ENCODE measurements at regions not wholly inside any gene's neighbourhood (a gene's known extent, or its start where the extent isn't known, plus 50 kb on each side); places are given as distances from the start of the nearest gene placed in this dataset.

DNA sequence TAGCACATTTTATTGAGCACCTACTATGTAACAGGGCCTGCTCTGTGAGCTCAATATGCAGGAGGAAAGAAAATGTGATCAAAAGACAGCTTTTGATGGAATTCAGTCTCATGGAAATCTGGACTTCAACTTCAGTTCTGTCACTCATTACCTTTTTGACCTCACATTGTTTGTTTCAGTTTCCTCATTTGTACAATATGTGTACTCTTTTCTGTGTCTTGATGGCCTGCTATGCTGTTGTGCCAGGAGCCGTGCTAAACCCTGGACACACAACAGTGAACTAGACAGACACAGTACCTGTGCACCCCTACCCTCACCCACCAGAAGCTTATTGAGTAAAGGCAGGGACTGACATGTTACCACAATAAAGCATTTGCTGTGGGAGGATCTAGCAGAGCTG lies 162.9 kb upstream of the FGGY start:
- no peak for DNase-seq

DNA sequence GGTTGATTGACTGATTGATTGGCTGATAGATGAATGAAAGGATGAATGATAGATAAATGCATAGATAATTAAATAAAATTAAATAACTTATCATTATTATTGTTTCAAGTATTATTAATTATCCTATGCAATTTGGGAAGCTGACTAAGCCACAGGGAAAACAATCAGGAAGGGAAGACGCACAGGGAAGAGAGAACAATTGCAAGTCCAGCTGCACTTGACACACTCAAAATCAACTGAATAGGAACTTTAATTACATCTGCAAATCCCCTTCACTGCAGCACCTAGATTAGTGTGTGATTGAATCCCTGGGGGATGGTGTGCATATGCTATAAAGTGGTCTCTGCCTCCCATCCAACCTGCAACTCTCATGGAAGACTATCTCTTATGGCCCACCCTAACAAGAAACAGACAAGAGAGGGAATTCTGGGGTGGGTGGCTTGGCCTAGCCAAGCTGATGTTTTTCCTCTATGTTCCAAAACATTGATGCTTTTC lies 161.1 kb upstream of the FGGY start:
- no peak for DNase-seq

DNA sequence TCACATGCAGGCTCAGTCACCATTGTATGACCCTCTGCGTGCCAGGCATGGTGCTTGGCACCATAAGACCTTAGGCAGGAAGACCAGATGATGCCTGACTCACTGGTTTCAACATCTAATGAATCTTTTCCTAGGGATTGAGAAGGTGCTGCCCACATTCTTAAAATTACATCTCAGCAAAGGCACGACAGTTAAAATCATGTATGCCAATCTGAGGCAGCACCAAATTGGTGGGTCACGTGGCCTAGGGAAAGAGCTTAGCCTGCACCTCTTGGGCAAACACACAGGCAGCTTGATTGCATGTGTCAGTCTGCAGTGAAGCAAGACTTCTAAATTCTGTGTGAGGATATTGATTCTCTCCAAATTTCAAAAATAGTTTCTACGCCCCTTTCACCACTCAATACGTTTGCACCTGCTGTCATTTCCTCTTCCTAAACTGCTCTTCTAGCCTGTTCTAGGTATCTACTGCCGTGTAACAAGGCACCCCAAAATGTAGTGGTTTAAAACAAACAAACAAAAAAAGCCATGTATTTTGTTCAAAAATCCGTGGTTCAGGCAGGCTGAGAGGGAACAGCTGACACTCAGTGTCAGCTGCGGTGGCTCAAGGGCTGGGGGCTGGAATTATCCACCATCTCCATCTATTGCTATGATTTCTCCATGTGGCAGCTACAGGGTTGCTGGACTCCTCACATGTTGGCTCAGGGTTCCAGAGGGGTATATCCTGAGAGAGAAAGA lies 160.2 kb upstream of the FGGY start:
- no peak for DNase-seq

DNA sequence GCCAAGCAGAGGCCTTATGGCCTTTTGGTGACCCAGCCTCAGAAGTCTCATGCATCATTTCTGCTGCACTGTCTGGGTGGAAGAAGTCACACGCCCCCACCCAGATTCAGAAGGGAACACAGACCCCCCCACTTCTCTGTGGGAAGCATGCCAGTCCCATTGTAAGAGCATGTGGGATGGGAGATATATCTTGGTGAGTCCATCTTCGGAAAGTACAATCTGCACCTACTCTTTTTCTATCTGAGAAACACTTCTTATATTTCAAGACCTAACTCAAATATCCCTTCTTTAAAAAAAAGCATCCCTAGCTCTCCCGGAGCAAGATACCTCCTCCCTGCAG lies 159.6 kb upstream of the FGGY start:
- no peak for DNase-seq

DNA sequence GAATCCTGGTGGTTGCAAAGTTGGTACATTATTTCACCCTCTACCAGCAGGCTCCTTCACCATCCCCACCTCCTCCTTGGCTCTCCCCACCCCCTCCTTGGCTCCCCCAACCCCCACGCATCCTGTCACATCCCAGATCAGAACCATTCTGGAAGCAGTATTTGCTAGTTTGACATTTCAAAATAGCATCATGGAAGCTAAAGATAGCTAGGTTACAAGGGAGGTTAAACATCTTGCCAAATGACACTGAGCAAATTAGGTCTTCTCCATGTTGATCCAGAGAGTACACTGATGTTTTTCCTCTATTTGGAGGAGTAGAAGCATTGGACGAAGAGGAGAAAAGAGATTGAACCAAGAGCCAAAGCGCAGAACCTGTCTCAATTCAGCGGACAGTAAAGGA lies 158.9 kb upstream of the FGGY start:
- DNase-seq: no peak

DNA sequence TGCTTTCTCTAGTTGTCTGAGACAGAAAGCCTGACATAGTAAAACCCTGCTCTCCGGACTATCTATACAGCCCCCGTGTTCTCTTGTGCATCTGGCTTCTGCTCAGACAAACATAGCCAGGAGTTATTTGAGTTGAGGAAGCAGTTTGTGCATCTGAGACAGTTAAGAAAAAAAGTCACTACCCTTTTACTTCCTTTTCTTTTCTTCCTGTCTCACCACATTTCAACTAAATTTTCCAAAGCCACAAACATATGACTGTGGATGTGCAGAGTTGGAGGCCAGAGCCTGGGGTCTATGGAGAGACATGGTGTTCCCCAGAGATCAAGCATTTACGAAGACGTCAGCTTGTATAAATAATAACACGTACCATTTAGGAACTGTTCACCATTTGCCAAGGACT lies 158.5 kb upstream of the FGGY start:
- no peak for DNase-seq

DNA sequence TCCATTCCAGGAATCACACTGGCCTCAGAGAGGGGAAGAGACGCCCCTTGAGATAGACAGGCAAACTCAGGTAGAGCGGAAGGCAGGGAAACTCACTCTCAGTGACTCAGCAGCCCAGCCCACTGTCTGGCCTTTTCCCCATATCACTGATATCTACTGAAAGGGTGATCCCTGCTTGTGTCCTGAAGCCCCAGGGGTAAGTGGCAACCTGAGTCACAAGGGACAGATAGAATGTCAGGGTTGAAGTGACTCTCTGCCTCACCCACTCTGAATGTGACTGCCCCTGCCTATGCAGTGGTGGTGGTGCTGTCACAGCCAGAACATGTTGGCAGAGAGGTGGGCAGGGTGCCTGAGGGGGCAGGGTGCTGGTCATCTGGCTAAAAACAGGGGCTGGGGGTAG lies 157.5 kb upstream of the FGGY start:
- DNase-seq: no peak

DNA sequence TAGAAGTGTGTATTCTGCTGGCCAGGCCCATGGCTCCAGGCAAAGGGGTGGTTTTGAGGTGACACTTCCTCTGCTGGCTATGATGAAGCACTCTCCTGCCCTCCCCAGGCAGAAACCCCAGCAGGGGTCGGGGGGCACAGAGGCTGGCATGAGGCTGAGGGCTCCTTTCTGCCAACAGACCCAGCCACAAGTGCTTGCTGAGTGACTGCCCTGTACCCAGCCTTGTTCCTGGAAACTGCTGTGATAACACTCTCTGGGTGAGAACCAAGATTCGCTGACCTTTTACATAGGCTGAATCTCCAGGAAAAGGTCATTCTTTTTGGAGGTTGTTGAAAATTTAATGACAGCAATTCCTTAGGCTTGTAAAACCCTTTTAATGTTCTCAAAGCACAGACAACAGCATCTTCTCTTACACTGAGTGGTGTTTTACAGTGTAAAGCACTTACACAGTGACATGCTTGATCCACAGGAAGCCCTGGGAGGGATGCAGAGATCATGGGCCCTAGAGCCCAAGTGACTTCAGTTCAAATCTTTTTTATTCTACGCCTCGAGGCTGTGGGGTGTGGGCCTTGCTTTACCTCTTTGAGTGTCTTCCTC lies 155.5 kb upstream of the FGGY start:
- DNase-seq: no peak

DNA sequence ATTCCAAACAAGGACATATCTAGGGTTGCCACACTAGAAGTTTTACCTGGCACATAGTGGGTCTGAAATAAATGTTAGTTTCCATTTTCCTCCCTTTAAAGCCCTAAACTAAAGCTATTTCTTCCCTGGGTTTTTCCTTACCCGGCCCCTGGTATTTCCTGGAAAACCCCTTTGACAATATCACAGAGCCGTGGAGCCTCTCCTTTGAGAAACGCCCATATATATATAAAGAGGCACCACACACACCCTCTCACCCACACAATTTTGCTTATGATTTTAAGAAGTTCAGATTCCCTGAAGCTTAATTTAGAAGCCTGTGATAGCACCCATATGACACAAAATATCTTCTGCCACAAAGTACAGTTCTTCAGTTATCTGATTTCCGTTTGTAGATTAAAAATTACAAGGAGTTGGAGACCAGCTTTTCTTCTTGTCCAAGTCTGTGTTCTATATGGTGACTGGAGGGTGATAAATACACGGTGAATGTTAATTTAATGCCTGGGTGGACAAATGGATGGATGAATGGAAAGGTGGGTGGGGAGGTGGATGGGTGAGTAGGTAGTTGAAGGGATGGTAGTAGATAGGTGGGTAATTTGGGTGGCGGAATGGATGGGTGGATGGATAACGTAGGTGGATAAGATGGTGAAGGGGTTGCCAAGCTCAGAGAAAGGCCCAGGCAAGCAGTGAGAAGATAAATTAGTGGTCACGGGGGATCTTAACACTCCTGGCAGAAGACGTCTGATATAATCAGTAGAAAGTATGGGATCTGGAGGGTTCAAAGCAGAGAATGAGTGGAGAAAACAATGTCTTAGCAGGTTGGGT lies 154.4 kb upstream of the FGGY start:
- DNase-seq: no peak

DNA sequence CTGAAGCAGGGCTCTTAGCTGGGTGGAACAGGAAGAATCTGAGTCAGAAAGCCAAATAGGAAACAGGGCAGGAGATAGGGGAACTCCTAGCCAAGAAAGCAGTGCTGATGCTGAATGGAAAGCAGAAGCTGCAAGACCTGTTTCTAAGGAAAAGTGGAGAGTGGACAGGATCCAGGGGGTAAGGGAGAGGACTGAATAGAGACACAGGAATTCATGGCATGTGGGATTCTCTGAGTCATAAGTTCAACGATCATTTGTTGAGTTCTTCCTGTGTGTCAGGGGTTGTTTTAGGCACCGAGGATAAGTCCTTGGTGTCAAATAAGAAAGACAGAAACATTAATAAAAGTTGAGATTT lies 153.8 kb upstream of the FGGY start:
- DNase-seq: no peak

DNA sequence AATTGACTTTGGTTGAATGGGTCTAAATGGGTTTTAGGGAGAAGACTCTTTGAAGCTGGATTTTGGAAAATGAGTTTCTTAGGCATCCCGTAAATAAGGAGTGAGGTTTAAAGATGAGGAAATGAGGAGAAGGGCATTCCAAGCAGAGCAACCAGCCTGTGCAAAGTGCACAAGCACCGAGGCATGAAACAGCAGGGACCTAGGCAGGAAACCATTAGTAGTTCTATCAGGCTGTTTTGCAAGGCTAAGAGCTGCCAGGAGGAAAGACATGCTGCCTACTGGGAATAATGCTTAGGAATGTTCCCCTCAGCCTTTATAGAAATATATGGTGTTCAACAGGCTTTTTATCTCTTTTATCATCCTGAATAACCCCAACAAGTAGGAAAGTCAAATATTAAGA lies 153.1 kb upstream of the FGGY start:
- no peak for DNase-seq

DNA sequence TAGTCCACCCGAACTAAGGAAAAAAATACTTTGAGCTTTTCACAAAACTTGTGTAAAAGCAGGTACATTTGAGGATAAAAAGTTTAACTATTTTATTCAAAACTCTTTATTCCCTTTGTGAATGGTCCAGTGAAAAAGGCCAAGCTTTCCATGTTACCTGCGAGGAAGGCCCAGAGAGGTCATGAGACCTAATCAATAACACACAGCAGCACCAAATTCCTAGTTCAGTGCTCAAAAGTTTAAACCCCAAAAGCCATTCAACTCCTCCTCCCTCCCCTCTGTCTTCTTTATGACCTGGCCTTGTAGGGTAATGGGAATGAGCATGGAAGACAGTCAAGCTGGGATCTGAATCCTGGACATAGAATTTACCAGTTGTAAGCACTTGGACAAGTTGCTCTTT lies 151.9 kb upstream of the FGGY start:
- DNase-seq: no peak

DNA sequence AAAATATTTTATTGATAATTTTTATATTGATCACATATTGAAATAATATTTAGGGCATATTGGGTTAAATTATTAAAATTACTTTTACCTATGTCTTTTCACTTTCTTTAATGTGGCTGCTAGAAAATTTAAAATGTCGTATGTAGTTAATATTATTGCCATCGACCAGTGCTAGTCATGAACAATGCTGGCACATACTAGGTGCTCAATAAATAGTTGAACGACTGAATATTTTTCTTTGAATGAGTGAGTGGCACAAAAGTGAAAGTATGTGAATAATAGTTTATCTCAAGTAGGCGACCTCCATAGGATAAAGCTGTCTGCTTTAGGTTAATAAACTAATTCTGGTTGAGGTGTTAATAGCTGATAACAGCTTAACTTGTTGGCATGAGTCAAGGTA lies 150.8 kb upstream of the FGGY start:
- no peak for DNase-seq

DNA sequence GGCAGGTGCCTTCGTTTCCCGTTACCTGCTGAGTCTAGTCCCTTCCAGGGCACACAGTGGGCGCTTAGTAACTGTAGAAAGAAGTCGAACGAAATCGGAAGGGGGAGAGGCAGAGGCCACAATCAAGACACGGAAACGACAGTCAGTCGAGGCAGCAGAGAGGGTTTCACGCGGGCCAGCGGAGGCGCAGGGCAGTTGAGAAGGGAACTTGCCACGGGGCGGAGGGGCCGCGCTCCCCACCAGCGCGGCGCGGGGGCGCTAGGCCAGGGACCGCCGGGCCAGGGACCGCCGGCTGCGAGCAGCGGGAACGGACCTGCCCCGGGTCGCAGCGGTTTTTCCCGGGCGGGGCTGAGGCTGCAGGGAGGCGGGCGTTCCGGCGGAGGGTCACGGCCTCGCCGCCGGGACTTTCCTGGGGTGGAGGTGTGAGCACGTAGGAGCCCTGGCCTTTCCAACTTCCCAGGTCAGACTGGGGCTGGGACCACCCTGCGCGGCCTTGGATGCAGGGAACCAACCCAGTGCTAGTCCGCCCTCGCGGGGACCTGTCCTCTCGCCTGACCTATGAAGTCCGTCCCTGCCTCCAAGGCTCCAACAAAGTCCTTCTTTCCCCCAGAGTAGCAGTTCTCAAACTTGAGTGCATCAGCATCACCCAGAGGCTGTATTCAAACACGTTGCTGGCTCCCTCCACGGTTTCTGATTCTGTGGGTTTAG lies 150.1 kb upstream of the FGGY start:
- no peak for DNase-seq

DNA sequence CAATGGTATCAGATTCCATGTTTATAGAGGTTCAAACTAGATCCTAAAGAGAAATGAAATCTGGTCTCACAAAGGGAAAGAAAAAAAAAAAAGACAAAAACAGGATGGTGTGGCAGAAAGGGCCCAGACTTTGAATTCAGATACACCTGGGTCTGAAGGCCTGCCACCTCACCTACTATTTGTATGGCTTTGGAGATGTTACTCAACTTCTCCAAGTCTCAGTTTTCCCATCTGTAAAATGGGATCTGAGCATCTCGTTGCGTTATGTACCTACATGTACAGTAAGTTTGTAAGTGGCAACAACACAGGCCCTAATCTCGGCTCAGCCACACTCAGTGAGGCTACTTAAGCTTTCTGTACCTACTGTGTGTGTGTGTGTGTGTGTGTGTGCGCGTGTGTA lies 147.5 kb upstream of the FGGY start:
- DNase-seq: no peak

DNA sequence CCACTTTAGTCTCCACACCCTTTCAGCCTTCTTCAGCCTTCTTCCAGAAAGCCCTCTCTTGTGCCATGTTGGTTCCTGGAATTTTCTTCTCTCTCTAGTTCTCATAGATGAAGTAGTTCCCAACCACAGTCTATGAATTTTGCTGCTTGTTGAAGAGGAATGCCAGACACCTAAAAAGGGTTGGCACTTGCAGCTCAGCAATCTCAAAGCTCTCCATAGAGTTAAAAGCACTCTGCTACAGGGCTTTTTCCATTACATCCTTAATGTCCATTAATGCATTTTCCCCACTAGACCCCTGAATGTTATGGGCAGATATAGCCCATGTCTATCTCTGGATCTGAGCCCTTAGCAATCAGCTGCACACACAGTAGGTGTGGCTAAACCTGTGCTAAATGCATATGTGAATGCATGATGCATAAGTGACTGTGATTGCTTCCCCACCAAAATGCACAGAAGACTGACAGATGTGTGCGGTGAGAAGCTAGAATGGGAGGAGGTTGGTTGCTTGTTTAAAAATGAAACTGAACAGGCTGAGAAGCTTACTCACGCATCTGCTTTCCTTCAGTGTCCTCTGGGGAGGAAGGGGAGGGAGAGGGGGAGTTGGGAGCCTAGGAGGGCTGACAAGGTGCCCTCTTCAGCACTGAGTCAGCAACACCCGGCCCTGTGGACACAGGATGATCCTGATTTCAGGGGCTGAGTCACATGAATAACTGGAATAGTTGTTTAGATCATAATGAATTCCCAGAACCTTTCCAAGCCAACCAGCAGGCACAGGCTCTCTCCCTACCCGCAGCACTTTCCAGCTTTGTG lies 146.1 kb upstream of the FGGY start:
- DNase-seq: peak; percentile 31

DNA sequence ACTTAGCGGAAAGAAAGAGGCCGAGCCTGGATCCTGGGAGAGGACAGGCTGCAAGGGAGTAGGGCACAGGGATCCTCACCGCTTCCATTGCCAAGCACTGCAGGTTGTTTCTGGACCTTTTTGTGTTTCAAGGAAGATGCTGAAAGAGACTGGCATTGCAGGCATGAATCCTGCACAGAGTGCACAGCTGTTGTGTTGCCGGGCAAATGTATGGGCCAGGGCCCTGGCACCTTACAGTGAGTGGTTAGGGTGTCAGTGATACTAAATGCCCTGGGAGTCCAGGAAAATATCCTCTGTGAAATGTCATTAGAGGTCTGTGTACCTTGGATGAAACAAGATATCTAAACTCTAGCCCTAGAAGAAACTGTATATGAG lies 145.5 kb upstream of the FGGY start:
- DNase-seq: no peak

DNA sequence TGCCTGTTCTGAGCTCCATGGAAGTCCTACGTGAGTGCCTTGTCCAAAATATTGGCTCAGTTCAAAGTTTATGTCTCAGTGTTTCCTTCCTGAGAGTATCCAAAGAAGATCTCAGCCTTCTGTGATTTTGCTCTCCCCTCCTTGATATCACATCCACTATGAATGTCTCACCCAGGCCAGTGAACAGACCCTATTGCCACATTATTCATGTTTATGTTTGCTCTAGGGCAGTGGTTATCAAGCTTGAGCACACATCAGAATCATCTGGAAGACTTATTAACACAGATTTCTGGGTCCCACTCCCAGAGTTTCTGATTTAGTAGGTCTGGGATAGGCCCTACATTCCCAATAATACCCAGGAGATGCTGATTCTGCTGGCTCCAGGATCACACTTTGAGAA lies 145.0 kb upstream of the FGGY start:
- no peak for DNase-seq

DNA sequence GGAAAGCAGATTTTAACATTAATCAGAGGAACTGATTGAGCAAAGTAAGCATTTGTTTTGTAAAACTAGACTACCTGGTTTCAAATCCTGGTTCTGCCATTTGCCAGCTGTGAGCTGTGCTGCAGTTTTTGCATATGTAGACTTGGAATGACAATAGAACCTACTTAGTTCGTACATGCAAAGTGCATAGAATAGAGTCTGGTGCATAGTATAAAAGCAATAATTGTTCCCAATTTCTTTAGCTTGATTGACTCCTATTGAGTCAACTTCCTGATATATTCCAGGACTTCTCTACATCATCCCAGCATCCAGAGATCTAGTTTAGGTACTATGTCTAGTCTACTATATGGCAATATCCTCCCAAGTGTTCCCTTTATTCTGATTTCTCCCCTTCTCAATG lies 144.4 kb upstream of the FGGY start:
- DNase-seq: no peak

DNA sequence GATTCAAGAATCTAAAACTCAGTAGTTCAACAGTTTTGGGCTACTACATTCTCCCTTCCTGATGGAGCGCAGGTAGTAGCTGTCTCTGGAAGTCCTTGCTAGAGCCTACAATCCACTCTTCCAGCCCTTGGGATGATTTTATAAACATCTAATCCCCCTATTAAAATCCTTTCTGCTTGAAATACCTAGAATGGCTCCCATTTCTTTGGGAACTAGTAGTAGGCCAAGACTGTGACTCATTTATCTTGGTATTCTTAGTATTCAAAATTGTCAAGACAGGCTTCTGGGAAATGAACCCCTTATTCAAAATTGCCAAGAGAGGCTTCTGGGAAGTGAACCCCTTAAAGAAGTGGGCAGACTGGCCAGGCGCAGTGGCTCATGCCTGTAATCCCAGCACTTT lies 142.5 kb upstream of the FGGY start:
- no peak for DNase-seq

DNA sequence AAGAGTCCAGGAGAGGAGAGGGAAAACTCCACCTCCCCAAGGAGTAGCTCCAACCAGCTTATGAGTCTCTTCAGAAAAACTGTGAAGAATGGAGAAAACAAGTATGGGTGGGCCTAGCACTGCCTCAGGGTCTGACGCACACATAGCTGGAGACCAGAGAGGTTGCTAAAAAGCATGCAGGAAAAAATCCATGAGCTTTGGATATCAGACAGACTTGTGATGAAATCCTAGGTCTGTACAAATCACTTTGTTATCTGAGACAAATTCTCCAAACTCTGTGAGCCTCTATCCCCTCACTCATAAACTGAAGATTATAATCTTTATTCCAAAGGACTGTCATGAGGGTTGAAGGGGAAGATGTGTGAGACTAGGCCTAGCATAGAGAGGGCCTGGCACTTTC lies 141.5 kb upstream of the FGGY start:
- DNase-seq: no peak

DNA sequence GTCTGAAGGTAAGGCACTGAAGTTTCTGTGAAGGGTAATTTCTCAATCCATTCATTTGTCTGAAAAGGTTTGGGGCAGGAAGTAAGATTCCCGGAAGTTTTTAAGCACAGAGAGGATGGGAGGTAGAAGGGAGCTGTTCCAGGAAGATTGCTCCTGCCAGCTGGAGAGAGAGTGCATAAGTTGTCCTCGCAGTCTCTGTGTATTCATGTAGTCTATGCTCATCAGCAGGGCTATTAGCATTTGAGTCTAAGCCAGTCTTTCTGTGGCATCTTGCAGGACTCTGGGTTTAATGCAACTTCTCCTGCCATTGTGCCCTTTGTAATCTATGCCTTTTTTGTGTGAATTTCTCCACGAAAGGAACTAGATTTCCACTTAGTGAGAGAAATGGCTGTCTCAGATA lies 140.8 kb upstream of the FGGY start:
- DNase-seq: no peak

All from NCI-H510A treated with DMSO at 0.1 percent for 48 hours (cell line).